ENCODE measurements at regions not wholly inside any gene's neighbourhood (a gene's known extent, or its start where the extent isn't known, plus 50 kb on each side); places are given as distances from the start of the nearest gene placed in this dataset.

DNA sequence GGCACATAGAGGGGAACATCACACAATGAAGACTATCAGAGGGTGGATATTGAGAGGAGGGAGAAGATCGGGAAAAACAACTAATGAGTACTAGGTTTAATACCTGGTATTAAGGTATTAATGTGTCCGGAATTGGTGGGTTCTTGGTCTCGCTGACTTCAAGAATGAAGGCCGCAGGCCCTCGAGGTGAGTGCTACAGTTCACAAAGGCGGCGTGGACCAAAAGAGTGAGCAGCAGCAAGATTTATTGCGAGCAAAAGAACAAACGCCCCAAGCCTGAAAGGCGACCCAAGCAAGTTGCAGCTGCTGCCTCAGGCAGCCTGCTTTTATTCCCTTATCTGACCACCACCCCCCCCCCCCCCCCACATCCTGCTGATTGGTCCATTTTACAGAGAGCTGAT is 2022.8 kb downstream of the NCAM2 start:
- H4K20me1 ChIP-seq (ENCODE audit: insufficient read depth, low read length): no peaks in the 10 kb centered on the region
- H3K9me3 Mint-ChIP-seq (ENCODE audit: unreplicated experiment): no peaks in the 10 kb centered on the region
- no peak overlapping the region for H3K9ac ChIP-seq (ENCODE audit: low read length)
- TF ChIP-seq CTCF (IDR thresholded peaks at IDR 0.05; ENCODE audit: insufficient read depth, low read depth, low read length) (no peak), EZH2 (IDR thresholded peaks at IDR 0.05; ENCODE audit: insufficient read depth, low read length) (no peak)
- no peaks in the 10 kb centered on the region for H3K36me3 ChIP-seq (ENCODE audit: insufficient read depth, low read length)
- no peak overlapping the region for H3K4me3 Mint-ChIP-seq (ENCODE audit: unreplicated experiment)
- H3K4me2 ChIP-seq (ENCODE audit: low read length): no peak overlapping the region
- FAIRE-seq: no peak
- peaks cover 5% of the 10 kb centered on the region for H3K9me3 ChIP-seq (ENCODE audit: insufficient read depth, low read depth, low read length)
- no peak for DNase-seq (ENCODE audit: low read depth)
- no peaks in the 10 kb centered on the region for H3K27me3 ChIP-seq (ENCODE audit: insufficient read depth, low read length)
- no peaks in the 10 kb centered on the region for H3K4me1 Mint-ChIP-seq (ENCODE audit: low read depth, unreplicated experiment)
- no peak overlapping the region for H3K27ac ChIP-seq (ENCODE audit: low read depth, low read length)
- no peaks in the 10 kb centered on the region for H3K4me1 ChIP-seq (ENCODE audit: insufficient read depth, low read length)
- H2AFZ ChIP-seq (ENCODE audit: low read depth, low read length): no peak overlapping the region
- H3K36me3 Mint-ChIP-seq (ENCODE audit: low read depth, unreplicated experiment): no peaks in the 10 kb centered on the region
- H3K4me3 ChIP-seq (ENCODE audit: insufficient read depth, low read depth, low read length): no peak overlapping the region
- no peaks in the 10 kb centered on the region for H3K27me3 Mint-ChIP-seq (ENCODE audit: low read depth, unreplicated experiment)
- no peaks in the 10 kb centered on the region for H3K79me2 ChIP-seq (ENCODE audit: insufficient read depth, low read length)
- H3K27ac Mint-ChIP-seq (ENCODE audit: unreplicated experiment): no peak overlapping the region

DNA sequence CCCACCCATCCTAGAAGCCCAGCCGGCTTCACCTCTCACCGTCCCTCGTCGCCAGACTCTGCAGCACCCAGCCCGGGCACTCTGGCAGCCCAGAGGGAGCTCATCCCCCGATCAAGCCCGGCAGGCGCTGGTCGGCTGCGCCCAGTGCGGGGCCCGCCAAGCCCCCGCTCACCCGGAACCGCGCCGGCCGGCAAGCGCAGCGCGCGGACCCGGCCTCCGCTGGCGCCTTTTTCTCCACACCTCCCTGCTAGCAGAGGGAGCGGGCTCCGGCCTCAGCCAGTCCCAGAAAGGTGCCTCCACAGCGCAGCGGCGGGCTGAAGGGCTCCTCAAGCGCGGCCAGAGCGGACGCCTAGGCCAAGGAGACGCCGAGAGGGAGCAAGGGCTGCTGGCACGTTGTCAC is 2023.3 kb downstream of the NCAM2 start:
- no peaks in the 10 kb centered on the region for H3K9me3 Mint-ChIP-seq (ENCODE audit: unreplicated experiment)
- no peaks in the 10 kb centered on the region for H4K20me1 ChIP-seq (ENCODE audit: insufficient read depth, low read length)
- no peak for DNase-seq (ENCODE audit: low read depth)
- H3K36me3 Mint-ChIP-seq (ENCODE audit: low read depth, unreplicated experiment): no peaks in the 10 kb centered on the region
- no peak overlapping the region for H3K4me2 ChIP-seq (ENCODE audit: low read length)
- no peak for FAIRE-seq
- H3K27ac ChIP-seq (ENCODE audit: low read depth, low read length): no peak overlapping the region
- H3K4me3 Mint-ChIP-seq (ENCODE audit: unreplicated experiment): no peak overlapping the region
- peaks cover 2% of the 10 kb centered on the region for H3K9me3 ChIP-seq (ENCODE audit: insufficient read depth, low read depth, low read length)
- no peaks in the 10 kb centered on the region for H3K4me1 Mint-ChIP-seq (ENCODE audit: low read depth, unreplicated experiment)
- no peaks in the 10 kb centered on the region for H3K27me3 ChIP-seq (ENCODE audit: insufficient read depth, low read length)
- TF ChIP-seq EZH2 (IDR thresholded peaks at IDR 0.05; ENCODE audit: insufficient read depth, low read length) (no peak), CTCF (IDR thresholded peaks at IDR 0.05; ENCODE audit: insufficient read depth, low read depth, low read length) (no peak)
- no peaks in the 10 kb centered on the region for H3K79me2 ChIP-seq (ENCODE audit: insufficient read depth, low read length)
- no peak overlapping the region for H2AFZ ChIP-seq (ENCODE audit: low read depth, low read length)
- no peaks in the 10 kb centered on the region for H3K27me3 Mint-ChIP-seq (ENCODE audit: low read depth, unreplicated experiment)
- H3K9ac ChIP-seq (ENCODE audit: low read length): no peak overlapping the region
- no peaks in the 10 kb centered on the region for H3K36me3 ChIP-seq (ENCODE audit: insufficient read depth, low read length)
- no peak overlapping the region for H3K27ac Mint-ChIP-seq (ENCODE audit: unreplicated experiment)
- no peak overlapping the region for H3K4me3 ChIP-seq (ENCODE audit: insufficient read depth, low read depth, low read length)
- no peaks in the 10 kb centered on the region for H3K4me1 ChIP-seq (ENCODE audit: insufficient read depth, low read length)

- H3K27me3 Mint-ChIP-seq (ENCODE audit: low read depth, unreplicated experiment): no peaks in the 10 kb centered on the region
- Histone ChIP-seq H3K9ac (ENCODE audit: low read length) (no peak overlapping the region), H2AFZ (ENCODE audit: low read depth, low read length) (no peak overlapping the region), H3K4me1 (ENCODE audit: insufficient read depth, low read length) (no peaks in the 10 kb centered on the region), H3K4me2 (ENCODE audit: low read length) (no peak overlapping the region), H3K27ac (ENCODE audit: low read depth, low read length) (no peak overlapping the region), H3K4me3 (ENCODE audit: insufficient read depth, low read depth, low read length) (no peak overlapping the region), H3K36me3 (ENCODE audit: insufficient read depth, low read length) (no peaks in the 10 kb centered on the region), H4K20me1 (ENCODE audit: insufficient read depth, low read length) (no peaks in the 10 kb centered on the region), H3K79me2 (ENCODE audit: insufficient read depth, low read length) (no peaks in the 10 kb centered on the region), H3K9me3 (ENCODE audit: insufficient read depth, low read depth, low read length) (no peaks in the 10 kb centered on the region), H3K27me3 (ENCODE audit: insufficient read depth, low read length) (no peaks in the 10 kb centered on the region)
- H3K36me3 Mint-ChIP-seq (ENCODE audit: low read depth, unreplicated experiment): no peaks in the 10 kb centered on the region
- H3K9me3 Mint-ChIP-seq (ENCODE audit: unreplicated experiment): peaks cover 2% of the 10 kb centered on the region
- no peak for TF ChIP-seq CTCF (IDR thresholded peaks at IDR 0.05; ENCODE audit: insufficient read depth, low read depth, low read length)
- no peak for TF ChIP-seq EZH2 (IDR thresholded peaks at IDR 0.05; ENCODE audit: insufficient read depth, low read length)
- no peaks in the 10 kb centered on the region for H3K4me1 Mint-ChIP-seq (ENCODE audit: low read depth, unreplicated experiment)
- no peak overlapping the region for H3K4me3 Mint-ChIP-seq (ENCODE audit: unreplicated experiment)
- DNase-seq (ENCODE audit: low read depth): no peak
- FAIRE-seq: no peak
- no peak overlapping the region for H3K27ac Mint-ChIP-seq (ENCODE audit: unreplicated experiment)
These were observed 2028.7 kb downstream of the NCAM2 start for GRCh38 chr21:23026878-23027277.

All from astrocyte (in vitro differentiated cells and primary cell).